ENCODE measurements at regions not wholly inside any gene's neighbourhood (a gene's known extent, or its start where the extent isn't known, plus 50 kb on each side); places are given as distances from the start of the nearest gene placed in this dataset.

- peaks cover 10% of the 10 kb centered on the region for H3K4me1 ChIP-seq
- H3K4me2 ChIP-seq, result no peak overlapping the region
- CTCF ChIA-PET, result interaction anchor here (0.7 kb wide), 1 partner anchor 8 kb away, joined by 3 read pairs; no protein-coding TSS in a partner anchor
- TF ChIP-seq TP53 (CRISPR knock-in tag; IDR thresholded peaks at IDR 0.05) (no peak), PHF8 (IDR thresholded peaks at IDR 0.05; ENCODE audit: borderline replicate concordance, low read depth) (no peak), TFCP2L1 (CRISPR knock-in tag; IDR thresholded peaks at IDR 0.05) (no peak), GATA3 (IDR thresholded peaks at IDR 0.05; ENCODE audit: borderline replicate concordance) (no peak)
- TF ChIP-seq, protein P1, sequence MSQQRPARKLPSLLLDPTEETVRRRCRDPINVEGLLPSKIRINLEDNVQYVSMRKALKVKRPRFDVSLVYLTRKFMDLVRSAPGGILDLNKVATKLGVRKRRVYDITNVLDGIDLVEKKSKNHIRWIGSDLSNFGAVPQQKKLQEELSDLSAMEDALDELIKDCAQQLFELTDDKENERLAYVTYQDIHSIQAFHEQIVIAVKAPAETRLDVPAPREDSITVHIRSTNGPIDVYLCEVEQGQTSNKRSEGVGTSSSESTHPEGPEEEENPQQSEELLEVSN (IDR thresholded peaks at IDR 0.05; ENCODE audit: borderline replicate concordance, low read depth), result no peak
- ATAC-seq (no peak), DNase-seq (ENCODE audit: low read depth in 1 of 2, low spot score in 1 of 2) (no peak), FAIRE-seq (no peak)
- no peak overlapping the region for H3K4me3 ChIP-seq
- POLR2A ChIA-PET, result no interaction called here
- no peaks in the 10 kb centered on the region for H3K9me3 ChIP-seq
- H3K27ac ChIP-seq, result no peak overlapping the region
Observed at GRCh38 chr9:78386773-78387172, 89.8 kb downstream of the PSAT1 start.

DNA sequence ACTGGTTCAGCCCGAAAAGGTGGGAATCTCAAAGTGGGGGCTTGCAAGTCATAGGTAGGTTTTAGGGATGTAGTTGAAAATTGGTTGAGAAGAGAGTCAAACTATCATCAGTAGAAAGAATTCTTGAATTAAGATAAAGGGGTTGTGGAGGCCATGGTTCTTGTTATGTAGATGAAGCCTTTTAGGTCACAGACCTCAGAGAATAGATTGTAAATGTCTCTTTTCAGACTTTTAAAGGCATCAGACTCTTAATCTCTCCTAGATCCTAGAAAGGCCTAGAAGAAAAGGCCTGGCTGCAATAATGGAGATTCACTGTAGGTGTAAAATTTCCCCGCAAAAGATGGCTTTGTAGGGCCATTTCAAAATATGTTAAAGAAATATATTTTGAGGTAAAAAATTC lies 96.4 kb downstream of the PSAT1 start:
- Histone ChIP-seq H3K4me3 (no peak overlapping the region), H3K9me3 (peaks cover 18% of the 10 kb centered on the region), H3K4me1 (no peaks in the 10 kb centered on the region), H3K4me2 (no peak overlapping the region), H3K27ac (no peak overlapping the region)
- WGBS (ENCODE audit: missing lambda C conversion rate), result 47% methylated on average over 2 of the region's 2 CpGs
- FAIRE-seq (no peak), ATAC-seq (no peak), DNase-seq (ENCODE audit: low read depth in 1 of 2, low spot score in 1 of 2) (no peak)
- ChIA-PET CTCF (no interaction called here), POLR2A (no interaction called here)
- TF ChIP-seq ZSCAN20 (CRISPR knock-in tag; IDR thresholded peaks at IDR 0.05) (no peak), RARB (CRISPR knock-in tag; IDR thresholded peaks at IDR 0.05) (no peak), HDAC2 (IDR thresholded peaks at IDR 0.05) (no peak), ZFP36 (IDR thresholded peaks at IDR 0.05; ENCODE audit: borderline replicate concordance, partially characterized antibody) (no peak)

- no peak for ATAC-seq
Observed at GRCh38 chr9:78393932-78394331, 97.0 kb downstream of the PSAT1 start.

More at GRCh38 chr9:78393932-78394331, 97.0 kb downstream of the PSAT1 start:
- Histone ChIP-seq H3K4me3 (no peak overlapping the region), H3K27ac (no peak overlapping the region), H3K9me3 (peaks cover 18% of the 10 kb centered on the region), H3K4me1 (no peaks in the 10 kb centered on the region), H3K4me2 (no peak overlapping the region)
- DNase-seq (ENCODE audit: low read depth in 1 of 2, low spot score in 1 of 2) (no peak), FAIRE-seq (no peak)
- WGBS (ENCODE audit: missing lambda C conversion rate), result 32% methylated on average over 2 of the region's 2 CpGs
- TF ChIP-seq, protein P2, sequence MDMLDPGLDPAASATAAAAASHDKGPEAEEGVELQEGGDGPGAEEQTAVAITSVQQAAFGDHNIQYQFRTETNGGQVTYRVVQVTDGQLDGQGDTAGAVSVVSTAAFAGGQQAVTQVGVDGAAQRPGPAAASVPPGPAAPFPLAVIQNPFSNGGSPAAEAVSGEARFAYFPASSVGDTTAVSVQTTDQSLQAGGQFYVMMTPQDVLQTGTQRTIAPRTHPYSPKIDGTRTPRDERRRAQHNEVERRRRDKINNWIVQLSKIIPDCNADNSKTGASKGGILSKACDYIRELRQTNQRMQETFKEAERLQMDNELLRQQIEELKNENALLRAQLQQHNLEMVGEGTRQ (IDR thresholded peaks at IDR 0.05), result no peak
- TF ChIP-seq HMGXB4 (CRISPR knock-in tag; IDR thresholded peaks at IDR 0.05; ENCODE audit: borderline replicate concordance), result no peak
- TF ChIP-seq PHF8 (IDR thresholded peaks at IDR 0.05; ENCODE audit: borderline replicate concordance, low read depth), result no peak
- no peak for TF ChIP-seq HEYL (CRISPR knock-in tag; IDR thresholded peaks at IDR 0.05)
- no peak for TF ChIP-seq ZNF302 (CRISPR knock-in tag; IDR thresholded peaks at IDR 0.05)
- no peak for TF ChIP-seq TP53 (CRISPR knock-in tag; IDR thresholded peaks at IDR 0.05)
- TF ChIP-seq MAZ (IDR thresholded peaks at IDR 0.05; ENCODE audit: borderline replicate concordance, low read depth, low read length), result no peak
- no peak for TF ChIP-seq RFX5 (IDR thresholded peaks at IDR 0.05)
- no peak for TF ChIP-seq FOXS1 (CRISPR knock-in tag; IDR thresholded peaks at IDR 0.05)
- TF ChIP-seq MYC (IDR thresholded peaks at IDR 0.05; ENCODE audit: borderline replicate concordance, low read length), result no peak
- no peak for TF ChIP-seq HOXA7 (CRISPR knock-in tag; IDR thresholded peaks at IDR 0.05)
- TF ChIP-seq JUN (IDR thresholded peaks at IDR 0.05), result no peak
- TF ChIP-seq ZSCAN20 (CRISPR knock-in tag; IDR thresholded peaks at IDR 0.05), result no peak
- TF ChIP-seq NPAS2 (CRISPR knock-in tag; IDR thresholded peaks at IDR 0.05; ENCODE audit: borderline replicate concordance), result no peak
- TF ChIP-seq, protein P3, sequence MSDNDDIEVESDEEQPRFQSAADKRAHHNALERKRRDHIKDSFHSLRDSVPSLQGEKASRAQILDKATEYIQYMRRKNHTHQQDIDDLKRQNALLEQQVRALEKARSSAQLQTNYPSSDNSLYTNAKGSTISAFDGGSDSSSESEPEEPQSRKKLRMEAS (IDR thresholded peaks at IDR 0.05), result no peak
- TF ChIP-seq EP300 (IDR thresholded peaks at IDR 0.05), result no peak
- TF ChIP-seq ELK1 (IDR thresholded peaks at IDR 0.05; ENCODE audit: low read depth, low read length), result no peak
- TF ChIP-seq KDM1A (IDR thresholded peaks at IDR 0.05; ENCODE audit: low read depth), result no peak
- CTCF ChIA-PET, result no interaction called here
- POLR2A ChIA-PET, result no interaction called here
